Colonic mucosa (tissue), 4 donors: ENCODE measurements at regions not wholly inside any gene's neighbourhood (a gene's known extent, or its start where the extent isn't known, plus 50 kb on each side); places are given as distances from the start of the nearest gene placed in this dataset.

ENCODE experiments used
- DNase-seq: peaks from one replicate; pipeline ENCODE4 v3.0.0-alpha.2; 2020
- H3K27ac ChIP-seq: fragments of 200-600 bp; one replicate; pipeline ENCODE4 v1.8.0; 2021
- H3K27me3 ChIP-seq: fragments of 200-600 bp; one replicate; pipeline ENCODE4 v1.8.0; 2021
- H3K36me3 ChIP-seq: fragments of 200-600 bp; one replicate; pipeline ENCODE4 v1.8.0; 2021
- H3K4me1 ChIP-seq: fragments of 200-600 bp; one replicate; pipeline ENCODE4 v1.8.0; 2021; ENCODE audit warnings: mild to moderate bottlenecking
- H3K4me3 ChIP-seq: fragments of 200-600 bp; one replicate; pipeline ENCODE4 v1.8.0; 2021
- H3K9ac ChIP-seq, 2 donors: one replicate each; pipeline ENCODE4 v1.7.0; 2013; ENCODE audit warnings: control low read depth in 2 of 2, low read depth in 2 of 2, low read length in 2 of 2
- H3K9me3 ChIP-seq: fragments of 200-600 bp; one replicate; pipeline ENCODE4 v1.8.0; 2021
- intact Hi-C: fragments of 100-400 bp; cut with DNase I; formaldehyde crosslinking; loops from one replicate; pipeline ENCODE4 v1.14.1; 2022
- TF ChIP-seq, protein P1 (sequence below): fragments of 200-600 bp; IDR thresholded peaks from one replicate; pipeline ENCODE4 v1.8.0; 2022; ENCODE audit warnings: antibody characterized with exemption, mild to moderate bottlenecking
- donor health status: healthy.
- donor health status: DM: no; HTN: no; CAD: no.
- donor health status: DM: no; HTN: no; CAD: no.

DNA sequence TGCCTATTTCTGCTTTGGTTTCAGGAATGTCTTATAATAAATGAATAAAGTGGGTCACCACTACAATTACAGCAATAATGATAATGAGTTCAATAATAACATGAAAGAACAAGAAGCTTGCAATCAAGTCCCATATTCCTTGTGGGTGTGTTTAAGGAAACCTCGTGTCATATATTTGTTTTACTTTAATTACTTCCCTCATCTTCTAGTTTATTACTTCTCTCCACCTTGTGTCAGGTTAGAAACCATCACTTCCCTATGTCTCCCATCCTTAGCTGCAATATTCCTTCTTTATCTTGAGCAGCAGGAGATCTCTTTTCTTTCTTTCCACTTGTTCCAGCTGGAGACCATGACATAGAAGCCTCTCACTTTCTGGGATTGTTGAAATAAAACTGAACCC lies 384.0 kb upstream of the TMEM132C start:
- intact Hi-C loops: no loop called here
- H3K9me3 ChIP-seq: no peaks in the 10 kb centered on the region
- TF ChIP-seq, protein P1, sequence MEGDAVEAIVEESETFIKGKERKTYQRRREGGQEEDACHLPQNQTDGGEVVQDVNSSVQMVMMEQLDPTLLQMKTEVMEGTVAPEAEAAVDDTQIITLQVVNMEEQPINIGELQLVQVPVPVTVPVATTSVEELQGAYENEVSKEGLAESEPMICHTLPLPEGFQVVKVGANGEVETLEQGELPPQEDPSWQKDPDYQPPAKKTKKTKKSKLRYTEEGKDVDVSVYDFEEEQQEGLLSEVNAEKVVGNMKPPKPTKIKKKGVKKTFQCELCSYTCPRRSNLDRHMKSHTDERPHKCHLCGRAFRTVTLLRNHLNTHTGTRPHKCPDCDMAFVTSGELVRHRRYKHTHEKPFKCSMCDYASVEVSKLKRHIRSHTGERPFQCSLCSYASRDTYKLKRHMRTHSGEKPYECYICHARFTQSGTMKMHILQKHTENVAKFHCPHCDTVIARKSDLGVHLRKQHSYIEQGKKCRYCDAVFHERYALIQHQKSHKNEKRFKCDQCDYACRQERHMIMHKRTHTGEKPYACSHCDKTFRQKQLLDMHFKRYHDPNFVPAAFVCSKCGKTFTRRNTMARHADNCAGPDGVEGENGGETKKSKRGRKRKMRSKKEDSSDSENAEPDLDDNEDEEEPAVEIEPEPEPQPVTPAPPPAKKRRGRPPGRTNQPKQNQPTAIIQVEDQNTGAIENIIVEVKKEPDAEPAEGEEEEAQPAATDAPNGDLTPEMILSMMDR: no peak
- no peaks in the 10 kb centered on the region for H3K36me3 ChIP-seq
- DNase-seq: no peak
- no peak overlapping the region for H3K4me3 ChIP-seq
- H3K27ac ChIP-seq: no peak overlapping the region
- H3K9ac ChIP-seq: no peak overlapping the region
- no peaks in the 10 kb centered on the region for H3K4me1 ChIP-seq
- H3K27me3 ChIP-seq: no peaks in the 10 kb centered on the region

- no peak overlapping the region for H3K27ac ChIP-seq
- no peaks in the 10 kb centered on the region for H3K4me1 ChIP-seq
Measured at GRCh38 chr12:127885954-127886750, 380.8 kb upstream of the TMEM132C start.

GRCh38 chr12:127886827-127887226 lies 380.1 kb upstream of the TMEM132C start:
- H3K9ac ChIP-seq: no peak overlapping the region
- TF ChIP-seq, protein P1: no peak
- H3K4me3 ChIP-seq: no peak overlapping the region
- intact Hi-C loops: no loop called here
- H3K4me1 ChIP-seq: no peaks in the 10 kb centered on the region
- H3K27me3 ChIP-seq: no peaks in the 10 kb centered on the region
- DNase-seq: no peak
- no peaks in the 10 kb centered on the region for H3K36me3 ChIP-seq
- no peaks in the 10 kb centered on the region for H3K9me3 ChIP-seq
- H3K27ac ChIP-seq: no peak overlapping the region

More at GRCh38 chr12:127885954-127886750, 380.8 kb upstream of the TMEM132C start:
- no peak for DNase-seq
- no peak overlapping the region for H3K4me3 ChIP-seq
- H3K9ac ChIP-seq: no peak overlapping the region
- intact Hi-C loops: no loop called here
- no peaks in the 10 kb centered on the region for H3K27me3 ChIP-seq
- H3K36me3 ChIP-seq: no peaks in the 10 kb centered on the region
- TF ChIP-seq, protein P1: no peak
- no peaks in the 10 kb centered on the region for H3K9me3 ChIP-seq

DNA sequence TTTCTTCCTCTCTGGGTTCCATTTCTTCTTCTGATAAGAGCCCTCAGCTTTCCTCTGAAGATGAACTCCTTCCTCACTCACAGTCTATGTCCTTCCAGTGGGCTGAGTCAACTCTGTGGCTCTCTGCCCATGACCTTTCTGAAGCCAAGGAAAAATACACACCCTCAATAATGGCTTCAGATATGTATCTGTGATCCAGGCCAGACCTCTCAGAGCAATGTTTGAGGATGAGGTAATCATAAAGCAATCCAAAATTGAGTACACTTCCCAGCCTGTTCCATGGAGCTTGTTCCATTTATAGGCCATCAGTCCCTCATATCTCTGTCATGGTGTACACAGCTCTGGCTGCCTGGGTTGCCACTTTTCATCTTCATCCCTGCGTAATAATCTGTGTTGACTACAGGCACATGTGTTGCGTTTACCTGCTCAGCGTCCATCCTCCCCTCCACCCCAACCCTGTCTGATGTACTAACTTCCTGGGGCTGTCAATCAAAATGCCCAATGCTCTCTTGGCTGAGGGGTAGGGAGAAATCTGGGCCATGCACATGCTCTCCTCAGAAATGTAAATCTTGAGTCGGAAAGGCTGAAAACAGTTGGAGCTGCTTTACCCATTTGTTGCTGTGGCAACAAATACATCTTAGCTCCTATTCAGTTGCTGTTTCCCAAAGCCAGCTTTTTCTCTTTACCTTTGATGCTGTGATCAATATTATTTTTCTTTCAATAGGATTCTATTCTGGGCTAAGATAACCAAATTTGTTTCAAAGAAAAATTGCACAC lies 377.8 kb upstream of the TMEM132C start:
- H3K9ac ChIP-seq: no peak overlapping the region
- DNase-seq: no peak
- H3K36me3 ChIP-seq: no peaks in the 10 kb centered on the region
- H3K27ac ChIP-seq: no peak overlapping the region
- intact Hi-C loops: no loop called here
- no peaks in the 10 kb centered on the region for H3K9me3 ChIP-seq
- H3K4me3 ChIP-seq: no peak overlapping the region
- no peaks in the 10 kb centered on the region for H3K27me3 ChIP-seq
- H3K4me1 ChIP-seq: no peaks in the 10 kb centered on the region
- TF ChIP-seq, protein P1: no peak

DNA sequence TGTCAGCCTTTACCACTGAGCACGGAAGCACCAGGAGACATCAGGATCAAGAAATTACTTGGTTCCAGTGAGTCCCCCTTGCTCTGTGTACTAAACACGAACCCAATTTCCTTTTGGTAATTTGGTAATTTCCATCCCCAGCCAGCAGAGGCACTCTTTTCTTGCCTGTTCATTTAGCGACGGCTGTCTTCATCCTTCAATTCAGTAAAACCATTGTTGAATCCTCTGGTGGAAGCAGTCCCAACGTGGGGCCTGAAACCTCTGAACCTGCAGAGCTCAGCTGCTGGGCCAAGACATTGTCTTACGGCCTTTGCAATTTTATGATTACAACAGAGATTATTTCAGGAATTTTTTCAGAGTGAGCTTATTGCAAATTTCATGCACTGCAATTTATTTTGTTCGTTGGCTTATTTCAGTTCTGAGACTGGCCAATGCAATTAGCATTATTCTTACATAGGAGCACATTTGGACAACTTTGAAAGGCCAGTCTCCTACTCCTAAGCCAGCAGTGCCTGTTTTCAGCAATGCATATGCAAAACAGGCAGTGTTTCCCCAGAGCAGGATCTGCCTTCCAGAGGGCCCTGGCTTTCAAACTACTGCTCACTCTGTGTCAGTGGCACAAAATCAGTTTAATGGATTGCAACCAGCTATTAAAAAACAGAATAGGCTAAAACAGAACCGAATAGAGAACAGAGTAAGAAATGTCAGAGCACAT lies 372.9 kb upstream of the TMEM132C start:
- DNase-seq: no peak
- Histone ChIP-seq H3K36me3 (no peaks in the 10 kb centered on the region), H3K27me3 (no peaks in the 10 kb centered on the region), H3K9ac (no peak overlapping the region), H3K9me3 (no peaks in the 10 kb centered on the region), H3K4me3 (no peak overlapping the region), H3K27ac (no peak overlapping the region), H3K4me1 (no peaks in the 10 kb centered on the region)
- TF ChIP-seq, protein P1: no peak
- intact Hi-C loops: no loop called here
